SK-MEL-5 (cell line): ENCODE measurements at regions not wholly inside any gene's neighbourhood (a gene's known extent, or its start where the extent isn't known, plus 50 kb on each side); places are given as distances from the start of the nearest gene placed in this dataset.
"Not testable (repeated sequence)": the region's sequence is repeated elsewhere in the genome, so short reads cannot be mapped to it uniquely, and the experiment has no call there.

Experiments
- DNase-seq: peaks from one replicate; pipeline ENCODE4 v3.0.0-alpha.2; 2016; ENCODE audit warnings: low read depth, low spot score
- in situ Hi-C: cut with HindIII; loops from 2 replicates; pipeline ENCODE4 v1.10.0; 2016; ENCODE audit warnings: low sequenced_read_pairs, high pct_unique_total_duplicates, low pct_unique_long_range_greater_than_20kb

DNA sequence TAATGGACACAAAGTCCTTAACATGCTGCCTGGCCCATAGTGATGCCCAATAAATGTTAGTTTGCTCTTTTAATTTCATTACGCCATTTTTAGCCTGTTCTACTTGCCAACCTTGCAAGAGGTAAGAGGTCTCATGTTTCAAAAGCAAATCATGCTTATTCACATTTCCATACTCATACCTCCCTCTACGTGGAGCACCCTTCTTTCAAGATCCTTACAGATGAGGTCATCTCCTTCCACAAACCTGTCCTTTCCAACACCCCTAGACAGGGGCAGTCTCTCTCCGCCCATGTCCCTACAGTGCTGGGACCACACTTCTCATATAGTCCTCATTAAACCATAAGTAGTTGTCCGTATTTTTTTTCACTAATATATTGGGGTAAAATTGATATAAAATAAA, 271.3 kb downstream of the FGFR2 start:
- DNase-seq = no peak
- in situ Hi-C loops = no loop called here

DNA sequence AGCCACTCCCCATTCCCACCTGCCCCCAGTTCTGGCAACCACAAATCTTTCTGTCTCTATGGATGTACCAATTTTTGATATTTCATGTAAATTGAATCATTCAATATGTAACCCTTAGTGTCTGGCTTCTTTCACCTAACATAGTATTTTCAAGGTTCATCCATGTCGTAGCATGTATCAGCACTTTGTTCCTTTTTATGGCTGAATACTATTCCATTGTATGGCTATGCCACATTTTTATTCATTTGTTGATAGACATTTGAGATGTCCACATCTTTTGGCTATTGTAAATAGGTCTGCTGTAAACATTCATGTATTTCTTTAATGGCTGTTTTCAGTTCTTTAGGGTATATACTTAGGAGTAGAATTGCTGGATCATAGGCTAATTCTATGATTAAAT, 270.5 kb downstream of the FGFR2 start:
- in situ Hi-C loops = no loop called here
- DNase-seq = no peak

DNA sequence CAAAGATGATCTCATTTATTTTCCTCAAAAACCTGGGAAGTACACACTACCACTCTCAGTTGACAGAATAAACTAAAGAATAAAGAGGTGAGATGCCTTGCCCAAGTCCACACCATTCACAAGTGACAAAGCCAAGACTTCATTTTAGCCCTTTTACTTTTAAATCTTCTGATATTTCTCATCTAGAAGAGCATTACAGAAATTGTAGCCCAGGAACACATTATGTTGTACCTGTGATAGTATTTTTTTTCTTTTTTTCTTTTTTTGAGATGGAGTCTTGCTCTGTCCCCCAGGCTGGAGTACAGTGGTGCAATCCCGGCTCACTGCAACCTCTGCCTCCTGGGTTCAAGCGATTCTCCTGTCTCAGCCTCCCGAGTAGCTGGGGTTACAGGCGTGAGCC, 268.6 kb downstream of the FGFR2 start:
- not testable (repeated sequence) for DNase-seq

DNA sequence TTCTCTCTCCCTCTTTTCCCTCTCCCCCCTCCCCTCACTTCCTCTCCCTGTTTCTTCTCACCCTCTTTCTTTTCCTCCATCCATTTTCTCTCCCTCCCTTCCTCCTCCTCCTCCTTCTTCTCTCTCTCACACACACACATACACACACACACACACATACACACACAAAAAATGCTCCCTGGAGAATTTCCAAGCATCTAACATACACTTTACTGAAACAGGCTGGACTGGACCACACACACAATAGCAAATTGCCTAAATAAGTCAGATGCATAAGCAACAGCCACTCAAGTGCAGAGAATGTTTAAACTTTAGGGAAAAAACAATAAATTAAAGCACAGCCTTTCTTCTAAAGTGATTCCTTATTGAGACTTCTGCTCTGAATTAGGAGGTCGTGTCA, 267.7 kb downstream of the FGFR2 start:
- in situ Hi-C loops = no loop called here
- no peak for DNase-seq

More for the DNA sequence above, 268.6 kb downstream of the FGFR2 start:
- in situ Hi-C loops = not testable (repeated sequence)

DNA sequence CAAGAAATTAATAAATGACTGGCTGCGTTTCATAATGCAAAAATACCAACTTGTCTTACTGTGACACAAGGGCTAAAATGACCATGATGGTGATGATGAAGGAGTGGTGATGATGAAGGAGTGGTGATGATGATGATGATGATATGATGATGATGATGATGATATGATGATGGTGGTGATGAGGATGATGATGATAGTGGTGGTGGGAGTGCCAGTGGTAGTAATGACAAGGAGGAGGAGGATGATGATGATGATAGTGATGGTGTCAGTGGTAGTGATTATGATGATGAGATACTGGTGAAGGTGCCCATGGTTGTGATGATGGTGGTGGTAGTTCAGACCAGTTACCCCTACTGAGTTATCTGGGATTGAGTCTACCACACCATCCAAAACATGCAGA, 265.9 kb downstream of the FGFR2 start:
- no peak for DNase-seq
- in situ Hi-C loops = no loop called here

DNA sequence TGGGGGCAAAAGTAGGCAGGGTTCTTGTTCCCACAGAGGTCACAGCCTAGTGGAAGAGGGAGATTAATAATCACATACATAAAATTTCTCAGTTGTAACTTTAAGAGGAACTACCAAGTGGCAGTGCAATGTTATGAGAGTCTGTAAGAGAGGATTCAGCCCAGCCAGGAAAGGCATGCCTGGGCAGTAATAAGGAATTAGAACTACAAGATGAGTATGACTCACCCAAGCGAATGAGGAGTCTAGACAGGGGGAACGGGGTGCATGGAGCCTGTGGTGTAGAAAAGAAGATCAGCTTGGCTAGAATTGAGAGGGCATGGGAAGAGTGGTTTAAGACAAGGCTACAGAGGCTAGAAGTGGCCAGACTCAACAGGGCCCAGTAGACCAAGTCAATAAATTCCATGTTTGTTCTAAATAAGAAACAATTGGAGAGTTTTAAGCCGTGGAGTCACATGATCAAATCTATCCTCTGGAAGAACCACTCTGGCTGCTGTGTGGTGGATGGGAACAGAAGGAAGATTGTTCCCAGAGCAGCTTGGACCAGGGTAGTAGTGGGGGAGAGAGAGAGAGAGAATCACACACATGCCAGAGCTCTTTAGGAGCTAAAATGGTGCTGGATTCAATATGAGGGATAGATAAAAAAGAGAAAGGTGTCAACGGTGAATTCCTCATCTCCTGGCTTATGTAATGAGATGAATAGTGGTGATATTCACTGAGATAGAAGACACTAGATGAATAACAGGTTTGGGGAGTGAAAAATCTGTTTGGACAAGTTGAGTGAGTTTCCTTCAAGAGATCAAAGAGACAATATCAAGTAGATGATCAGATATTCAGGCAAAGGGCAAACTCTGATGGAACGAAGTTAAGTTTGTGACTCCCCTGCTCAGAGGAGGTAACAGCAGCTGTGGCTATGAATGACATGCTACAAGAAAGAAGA, 265.1 kb downstream of the FGFR2 start:
- in situ Hi-C loops = no loop called here
- DNase-seq = peak; percentile 82

DNA sequence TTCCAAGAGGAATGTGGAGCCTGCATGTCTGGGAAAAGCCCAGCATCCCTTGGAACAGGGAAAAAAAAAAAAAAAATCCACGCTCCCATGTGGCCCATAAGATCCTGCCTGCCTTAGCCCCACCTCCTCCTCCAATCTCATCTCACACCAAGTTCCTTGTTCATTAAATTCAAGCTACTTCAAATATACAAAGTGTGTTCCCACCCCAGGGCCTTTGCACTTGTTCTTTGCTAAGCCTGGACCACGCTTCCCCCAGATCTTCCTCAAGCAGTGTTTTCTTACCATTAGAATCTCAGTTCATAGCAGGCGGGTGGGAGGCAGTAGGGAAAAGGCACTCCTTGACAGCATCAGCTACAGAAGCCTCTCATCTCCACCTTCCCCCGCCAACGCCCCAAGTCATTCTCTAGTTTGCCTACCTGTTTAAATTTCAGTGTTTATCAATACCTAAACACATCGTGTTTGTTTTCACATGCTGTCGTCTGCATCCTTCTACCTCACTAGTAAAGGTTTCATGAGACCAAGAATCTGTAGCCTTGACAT, 262.8 kb downstream of the FGFR2 start:
- no peak for DNase-seq
- in situ Hi-C loops = no loop called here

DNA sequence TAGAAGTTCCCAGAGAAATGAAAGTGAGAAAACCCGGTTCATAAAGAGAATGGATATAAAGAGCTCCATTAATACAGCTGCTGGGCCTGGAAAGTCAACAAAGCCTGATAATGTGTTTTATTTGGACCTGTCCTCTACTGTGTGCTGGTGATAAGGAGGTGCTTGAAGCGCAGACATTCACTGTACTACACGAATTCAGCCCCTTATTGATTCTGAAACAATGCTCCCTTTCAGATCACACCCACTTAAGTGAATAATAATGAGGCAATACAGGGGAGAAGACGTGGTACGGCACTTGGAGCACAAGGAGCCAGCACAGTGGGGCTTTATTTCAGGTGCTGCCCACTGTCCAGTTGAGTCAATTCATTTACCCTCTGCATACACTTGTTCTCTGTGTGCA, 260.8 kb downstream of the FGFR2 start:
- DNase-seq = peak; percentile 94
- in situ Hi-C loops = no loop called here

DNA sequence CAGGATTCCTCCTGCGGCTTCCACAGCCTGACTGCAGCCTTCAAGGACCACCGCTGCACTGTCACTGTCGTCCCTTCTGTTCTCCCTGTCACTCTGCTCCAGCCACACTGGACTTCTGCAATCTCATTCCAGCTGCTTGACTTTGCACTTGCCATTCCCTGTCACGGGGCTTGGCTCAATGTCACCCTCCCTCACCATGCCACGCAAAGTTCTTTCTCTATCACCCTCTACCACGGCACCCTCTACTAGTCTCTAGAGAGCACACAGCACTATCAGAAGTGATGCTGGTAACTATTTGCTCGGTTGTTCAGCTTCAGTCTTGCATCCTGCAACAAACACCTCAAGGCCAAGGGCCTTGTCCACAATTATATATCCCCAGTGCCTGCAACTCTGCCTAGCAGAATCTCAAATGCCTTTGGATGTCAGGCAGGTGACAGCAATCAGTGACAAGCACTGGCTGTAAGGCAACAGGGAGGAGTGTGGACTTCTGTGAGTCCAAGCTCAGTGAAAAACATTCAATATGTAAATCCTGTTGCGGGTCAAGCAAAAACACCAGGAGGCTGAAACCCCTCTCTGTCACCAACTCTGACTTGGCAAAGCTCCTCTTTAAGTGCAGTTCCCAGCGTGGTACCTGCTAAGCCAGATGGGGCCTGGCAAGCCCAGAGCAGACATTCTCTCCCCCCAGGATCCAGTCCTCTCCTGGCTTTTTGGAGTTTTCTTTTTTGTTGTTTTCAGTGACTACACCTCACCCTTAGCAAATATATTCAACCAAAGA, 259.9 kb downstream of the FGFR2 start:
- in situ Hi-C loops = no loop called here
- no peak for DNase-seq

DNA sequence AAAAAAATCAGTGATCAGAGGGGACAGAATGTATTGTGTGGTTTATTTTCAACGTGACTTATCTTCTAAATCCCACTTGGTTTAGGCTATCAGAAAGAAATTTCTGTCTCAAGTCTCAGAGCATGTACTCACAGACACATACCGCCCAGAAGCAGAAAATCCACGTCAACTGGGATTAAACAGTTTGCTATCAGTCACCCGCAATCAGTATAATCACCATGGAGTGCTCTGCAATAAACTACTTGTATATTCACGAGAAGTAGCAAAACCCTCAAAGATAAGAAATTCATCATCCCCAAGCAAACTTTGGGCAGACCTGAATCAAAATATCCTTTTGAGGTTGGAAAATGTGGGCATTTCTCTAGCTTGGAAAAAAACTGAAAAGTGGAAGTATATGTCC, 259.1 kb downstream of the FGFR2 start:
- no peak for DNase-seq
- in situ Hi-C loops = no loop called here

DNA sequence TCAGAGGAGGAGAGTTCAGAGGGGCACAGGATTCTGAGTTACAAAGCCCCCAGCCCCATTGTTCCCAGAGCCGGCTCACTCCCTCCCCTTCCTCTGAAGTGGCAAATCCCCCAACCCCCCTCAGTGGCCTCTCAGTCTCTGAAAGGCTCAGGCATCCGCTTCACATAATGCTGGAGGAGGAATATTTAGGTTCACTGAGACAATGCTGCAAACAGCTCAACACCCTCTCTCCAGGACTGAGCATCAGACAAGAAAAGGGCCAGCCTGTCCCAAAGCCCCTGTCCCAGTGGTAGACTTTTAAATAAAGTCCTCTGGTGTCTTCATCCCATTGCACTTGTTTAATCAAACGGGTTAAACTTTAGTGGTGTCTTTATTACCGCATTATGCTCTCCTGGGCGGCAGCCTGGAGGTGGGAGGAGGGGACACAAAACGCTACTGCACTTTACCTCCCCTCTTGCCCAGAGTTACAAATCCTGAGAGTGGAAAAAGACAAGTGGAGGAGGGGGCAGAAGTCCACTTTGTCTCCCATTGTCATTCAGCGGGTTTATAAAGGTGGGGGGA, 257.9 kb downstream of the FGFR2 start:
- DNase-seq = no peak
- in situ Hi-C loops = no loop called here

DNA sequence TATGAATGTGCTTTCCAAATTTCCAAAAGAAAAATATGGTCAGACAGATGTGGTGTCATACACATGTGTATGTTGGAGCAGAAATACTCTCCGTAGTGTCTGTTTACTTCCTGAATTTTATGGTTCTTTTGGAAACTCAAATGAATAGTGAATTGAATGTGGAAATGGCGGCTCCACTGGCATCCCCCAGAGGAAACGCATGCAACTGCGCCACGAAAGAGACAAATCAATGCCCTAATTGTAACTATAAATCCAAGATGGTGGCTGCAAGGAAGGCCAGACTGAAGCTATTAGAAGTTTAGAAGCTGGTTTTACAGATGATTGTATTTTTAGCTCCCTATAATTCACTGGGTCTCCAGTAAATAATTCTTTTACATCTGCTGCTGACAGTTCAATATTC, 246.7 kb downstream of the FGFR2 start:
- in situ Hi-C loops = no loop called here
- peak; percentile 61 for DNase-seq

DNA sequence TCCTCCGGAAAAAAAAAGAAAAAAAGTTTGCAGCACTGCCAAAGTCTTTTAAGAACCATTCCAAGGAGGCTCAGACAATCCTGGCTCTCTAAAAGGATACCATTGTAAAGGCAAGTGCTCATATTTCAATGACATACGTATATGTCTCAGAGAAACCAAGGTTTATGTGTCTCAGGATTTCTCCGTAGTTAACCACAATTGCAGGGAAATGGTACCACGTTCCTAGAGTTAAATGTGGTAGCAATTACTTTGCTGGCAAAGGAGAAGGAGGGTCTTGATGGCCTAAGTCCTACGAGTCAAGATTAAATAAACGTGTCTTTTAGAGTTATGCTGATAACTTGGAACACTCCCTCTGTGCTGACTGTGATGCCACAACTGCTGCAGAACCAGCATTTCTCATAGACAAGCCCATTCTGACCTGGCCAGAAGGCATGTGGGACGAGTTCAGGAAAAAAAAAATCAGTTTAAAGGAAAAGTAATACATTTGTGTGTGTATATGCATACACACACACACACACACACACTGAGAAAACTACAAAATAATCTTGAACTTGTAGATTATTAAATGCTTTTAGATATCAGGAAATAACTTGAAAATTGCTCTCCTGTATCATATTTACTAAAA, 245.9 kb downstream of the FGFR2 start:
- in situ Hi-C loops = no loop called here
- peak; percentile 72 for DNase-seq

DNA sequence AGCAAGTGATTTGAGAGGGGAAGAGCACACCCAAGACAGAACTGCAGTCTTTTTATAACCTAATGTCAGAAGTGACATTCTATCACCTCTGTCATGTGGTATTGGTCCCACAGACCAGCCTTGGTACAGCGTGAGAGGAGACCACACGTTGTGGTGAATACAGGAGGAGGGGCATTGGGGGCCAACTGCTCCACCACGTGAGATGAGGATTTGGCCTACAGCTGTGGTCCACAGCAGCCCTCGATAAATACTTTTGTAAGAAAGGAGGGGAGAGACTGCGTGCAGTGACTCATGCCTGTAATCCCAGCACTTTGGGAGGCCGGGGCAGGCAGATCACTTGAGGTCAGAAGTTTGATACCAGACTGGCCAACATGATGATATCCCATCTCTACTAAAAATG, 243.1 kb downstream of the FGFR2 start:
- in situ Hi-C loops = no loop called here
- DNase-seq = no peak

DNA sequence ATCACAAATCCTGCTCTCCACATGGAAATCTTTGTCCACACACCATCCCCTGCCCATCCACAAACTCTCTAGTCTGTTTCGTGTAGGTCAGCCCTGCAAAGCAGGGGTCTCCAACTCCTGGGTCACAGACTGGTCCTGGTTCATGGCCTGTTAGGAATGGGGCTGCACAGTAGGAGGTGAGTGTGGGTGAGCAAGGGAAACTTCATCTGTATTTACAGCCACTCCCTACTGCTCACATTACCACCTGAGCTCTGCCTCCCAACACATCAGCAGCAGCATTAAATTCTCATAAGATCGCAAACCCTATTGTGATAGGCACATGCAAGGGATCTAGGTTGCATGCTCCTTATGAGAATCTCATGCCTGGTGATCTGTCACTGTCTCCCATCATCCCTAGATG, 242.1 kb downstream of the FGFR2 start:
- DNase-seq = no peak
- in situ Hi-C loops = no loop called here

DNA sequence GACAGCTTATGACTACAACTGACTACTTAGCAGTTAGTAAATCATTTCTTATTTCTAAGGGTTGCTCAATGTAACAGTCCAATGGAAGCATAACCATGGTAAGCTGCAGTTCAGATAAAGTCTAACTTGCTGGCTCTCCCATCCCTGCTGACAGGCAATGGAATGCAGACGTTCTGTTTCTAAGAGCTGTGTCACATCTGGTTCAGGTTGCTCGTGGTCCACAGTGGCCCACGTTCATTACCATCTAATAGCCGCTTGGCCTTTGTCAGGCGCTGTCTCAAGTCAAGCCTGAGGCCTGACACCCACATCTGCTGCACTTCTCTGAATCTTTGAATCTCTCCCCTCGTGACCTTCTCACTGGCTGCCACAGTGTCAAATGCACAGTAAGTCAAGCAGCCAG, 240.8 kb downstream of the FGFR2 start:
- in situ Hi-C loops = no loop called here
- no peak for DNase-seq

DNA sequence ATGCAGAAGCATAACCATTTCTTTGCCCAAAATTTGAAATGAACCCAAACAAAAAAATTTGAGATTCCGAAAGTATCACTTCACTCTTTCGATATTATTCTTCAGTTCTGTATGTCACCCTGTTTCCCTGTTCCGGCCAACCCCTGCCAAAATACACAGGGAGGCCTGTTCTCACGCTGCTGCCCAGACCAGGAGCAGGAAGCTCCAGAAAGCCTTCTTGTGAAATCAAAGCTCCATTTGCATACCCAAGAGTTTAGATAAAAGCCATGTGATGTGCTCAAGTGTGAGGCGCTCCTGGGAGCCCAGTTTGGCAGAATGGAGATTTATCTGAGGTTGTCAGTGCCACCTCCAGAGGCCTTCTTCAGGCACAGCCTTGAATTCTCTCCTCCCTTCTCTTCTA, 236.2 kb downstream of the FGFR2 start:
- peak; percentile 58 for DNase-seq
- in situ Hi-C loops = no loop called here

DNA sequence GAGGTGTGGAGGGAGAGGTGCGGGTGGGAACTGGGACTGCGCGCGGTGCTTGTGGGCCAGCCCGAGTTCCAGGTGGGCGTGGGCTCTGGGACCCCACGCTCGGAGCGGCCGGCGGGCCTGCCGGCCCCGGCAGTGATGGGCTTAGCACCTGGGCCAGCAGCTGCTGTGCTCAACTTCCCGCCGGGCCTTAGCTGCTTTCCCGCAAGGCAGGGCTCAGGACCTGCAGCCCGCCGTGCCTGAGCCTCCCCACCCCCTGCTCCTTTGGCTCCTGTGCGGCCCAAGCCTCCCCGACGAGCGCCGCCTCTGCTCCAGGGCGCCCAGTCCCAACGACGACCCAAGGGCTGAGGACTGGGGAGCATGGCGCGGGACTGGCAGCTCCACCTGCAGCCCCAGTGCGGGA, 232.7 kb downstream of the FGFR2 start:
- DNase-seq = no peak
- in situ Hi-C loops = no loop called here
